Embryonic facial prominence (tissue), 1 donor: ENCODE measurements at regions not wholly inside any gene's neighbourhood (a gene's known extent, or its start where the extent isn't known, plus 50 kb on each side); places are given as distances from the start of the nearest gene placed in this dataset.

Source experiments
- DNase-seq: peaks from one replicate; pipeline ENCODE4 v3.0.0-alpha.2; 2016; ENCODE audit errors: extremely low spot score

DNA sequence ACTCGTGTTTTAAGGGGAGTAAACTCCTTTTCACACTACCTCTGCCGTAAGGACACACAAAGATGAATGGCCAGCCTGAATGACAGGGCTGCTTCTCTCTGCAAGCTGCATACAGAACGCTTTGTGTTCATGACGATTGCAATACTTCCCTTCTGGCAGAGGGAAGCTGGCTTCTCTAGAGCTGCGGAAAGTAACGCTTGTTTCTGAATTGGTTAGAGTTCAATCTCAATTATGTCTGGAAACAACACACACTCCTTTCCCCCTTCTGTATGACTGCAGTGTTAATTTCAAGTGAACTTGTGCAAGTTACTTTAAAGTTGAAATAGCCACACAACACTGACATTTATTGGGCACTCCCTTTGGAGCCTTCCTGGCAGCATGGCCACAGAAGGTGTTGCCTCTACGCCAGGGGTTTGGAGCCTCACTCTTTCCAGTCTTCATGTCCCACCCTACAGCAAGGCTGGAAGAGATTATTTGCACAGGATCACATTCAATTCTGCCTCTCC, 242.6 kb downstream of the NDFIP2 start:
- DNase-seq: peak; percentile 37

GRCh38 chr13:79722885-79723445, 242.0 kb downstream of the NDFIP2 start:
- DNase-seq: no peak

DNA sequence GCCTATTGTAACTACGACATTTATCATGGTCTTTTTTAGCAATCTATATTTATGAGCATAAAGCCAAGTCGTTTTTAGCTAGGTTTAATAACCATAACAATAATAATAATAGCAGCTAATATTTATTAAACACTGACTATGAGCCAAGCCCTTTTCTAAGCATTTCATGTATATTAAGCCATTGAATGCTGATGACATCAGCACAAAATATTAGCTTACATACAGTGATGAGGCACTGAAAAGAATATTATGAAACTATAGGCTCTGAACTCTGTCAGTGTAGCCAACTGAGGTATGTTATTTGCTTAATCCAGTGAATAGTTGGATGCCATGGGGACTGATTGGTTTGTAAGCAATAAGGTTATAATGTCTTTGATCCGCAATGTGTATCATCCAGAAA, 235.2 kb downstream of the NDFIP2 start:
- no peak for DNase-seq

GRCh38 chr13:79711631-79712030, 230.7 kb downstream of the NDFIP2 start:
- no peak for DNase-seq

DNA sequence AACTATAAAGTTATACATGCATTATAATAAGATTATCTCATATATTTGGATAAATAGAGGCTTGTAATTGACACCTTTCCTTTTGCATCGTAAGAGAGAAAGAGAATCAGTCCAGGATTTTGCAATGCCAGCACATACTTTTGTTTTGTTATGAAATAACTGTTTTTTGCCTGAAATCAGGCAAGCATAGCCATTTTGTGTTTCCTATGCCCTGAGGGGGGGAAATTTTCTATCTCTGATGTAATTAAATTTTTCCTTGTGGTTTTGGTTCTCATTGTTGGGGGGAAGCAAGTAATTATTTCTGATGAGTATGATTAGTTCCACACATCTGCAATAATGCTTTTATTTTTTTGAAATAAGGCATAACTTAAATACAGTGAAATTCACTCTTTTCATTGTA, 229.4 kb downstream of the NDFIP2 start:
- no peak for DNase-seq

DNA sequence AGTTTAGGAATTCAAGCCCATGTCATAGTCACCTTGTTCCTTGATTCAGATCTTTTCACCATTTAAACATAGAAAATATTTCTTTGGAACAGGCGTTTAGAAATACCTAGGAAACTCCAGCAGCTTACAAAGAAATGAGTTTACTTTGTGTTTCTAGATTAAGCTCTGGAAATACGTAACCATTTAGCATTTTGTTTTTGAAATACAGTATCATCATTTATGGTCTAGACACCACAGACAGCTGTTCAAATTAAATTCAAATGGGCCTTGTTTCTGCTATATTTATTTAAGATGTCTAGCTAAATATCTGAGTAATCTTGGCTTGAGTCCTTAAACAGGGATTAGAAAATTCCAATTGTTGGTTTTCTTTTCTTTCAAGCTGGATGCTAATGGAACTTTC, 228.5 kb downstream of the NDFIP2 start:
- no peak for DNase-seq

- DNase-seq: no peak
Measured at GRCh38 chr13:79703772-79704171, 222.8 kb downstream of the NDFIP2 start.

DNA sequence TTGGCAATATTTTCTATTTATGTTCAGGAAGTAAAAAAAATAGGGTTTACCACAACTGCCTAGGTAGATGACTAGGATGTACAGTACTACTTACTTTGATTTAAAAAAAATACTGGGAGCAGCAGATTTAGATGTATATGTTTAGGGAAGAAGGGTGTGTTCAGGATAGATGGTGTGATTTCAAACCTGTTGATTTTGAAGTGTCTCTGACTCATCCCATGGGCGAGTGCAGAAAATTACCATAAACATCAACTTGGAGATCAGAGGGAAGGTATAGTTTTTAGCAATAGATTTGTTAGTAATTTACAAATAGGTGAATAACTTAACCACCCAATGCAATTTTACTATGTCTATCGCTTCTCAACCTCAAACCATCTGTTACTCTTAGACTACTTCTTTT, 214.8 kb downstream of the NDFIP2 start:
- no peak for DNase-seq

DNA sequence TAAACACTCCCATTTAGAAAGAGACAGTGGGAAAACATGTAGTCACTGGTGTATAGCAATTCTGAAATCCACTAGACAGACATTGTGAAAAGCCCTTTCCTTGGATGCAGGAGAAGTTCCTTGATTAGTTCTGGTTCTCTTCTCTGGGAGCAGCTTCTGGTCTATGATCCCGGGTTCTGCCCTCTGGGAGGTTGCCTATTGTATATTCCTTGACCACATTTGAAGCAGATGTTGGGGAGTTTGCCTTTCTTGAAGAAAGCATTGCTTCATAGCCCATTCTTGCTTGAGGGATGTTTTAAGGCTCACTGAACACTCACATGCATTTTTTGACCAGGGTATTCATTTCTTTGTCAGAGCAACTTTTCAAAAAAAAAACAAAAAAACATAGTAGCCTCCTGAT, 211.9 kb downstream of the NDFIP2 start:
- no peak for DNase-seq

- DNase-seq: no peak
Measured at GRCh38 chr13:79691826-79692225, 210.9 kb downstream of the NDFIP2 start.

GRCh38 chr13:79688741-79689140, 207.8 kb downstream of the NDFIP2 start:
- no peak for DNase-seq

DNA sequence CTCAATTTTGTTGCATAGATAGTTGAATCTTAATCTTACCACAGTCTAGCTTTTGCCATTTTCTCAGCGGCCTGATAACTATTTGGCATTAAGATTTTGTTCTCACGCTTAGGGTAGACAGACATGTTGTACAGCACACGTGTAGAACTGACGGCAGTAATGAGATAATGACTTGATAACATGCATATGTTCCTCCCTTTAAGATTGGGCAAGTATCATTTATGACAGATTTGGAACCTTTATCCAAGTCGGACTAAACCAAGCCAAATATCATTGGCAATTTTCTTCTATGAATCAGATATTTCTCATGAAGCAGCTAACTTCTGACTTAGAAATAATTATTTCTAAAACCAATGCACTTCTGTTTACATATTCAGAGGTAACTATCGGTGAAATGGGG, 205.5 kb downstream of the NDFIP2 start:
- DNase-seq: no peak

GRCh38 chr13:79684371-79684770, 203.4 kb downstream of the NDFIP2 start:
- DNase-seq: no peak

- DNase-seq: no peak
Measured at GRCh38 chr13:79682164-79682563, 201.2 kb downstream of the NDFIP2 start.

DNA sequence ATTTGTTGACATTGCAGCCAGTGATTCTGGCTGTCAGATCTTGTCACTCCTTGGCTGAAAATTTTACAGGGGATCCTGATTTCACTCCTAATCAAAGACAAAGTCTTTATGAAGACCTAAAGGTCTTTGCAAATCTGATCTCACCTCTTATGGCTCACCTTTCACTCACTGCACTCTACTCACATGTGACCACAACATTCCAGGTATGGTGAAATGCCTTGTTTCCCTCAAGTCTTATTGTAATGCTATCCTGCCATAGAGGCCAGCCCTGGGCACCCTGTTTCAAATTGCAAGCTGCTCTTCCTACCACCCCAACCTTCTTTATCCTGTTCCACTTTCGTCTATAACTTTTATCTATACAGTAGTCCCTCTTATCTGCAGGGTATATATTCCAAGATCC, 200.1 kb downstream of the NDFIP2 start:
- DNase-seq: no peak

GRCh38 chr13:79680485-79680884, 199.5 kb downstream of the NDFIP2 start:
- no peak for DNase-seq

DNA sequence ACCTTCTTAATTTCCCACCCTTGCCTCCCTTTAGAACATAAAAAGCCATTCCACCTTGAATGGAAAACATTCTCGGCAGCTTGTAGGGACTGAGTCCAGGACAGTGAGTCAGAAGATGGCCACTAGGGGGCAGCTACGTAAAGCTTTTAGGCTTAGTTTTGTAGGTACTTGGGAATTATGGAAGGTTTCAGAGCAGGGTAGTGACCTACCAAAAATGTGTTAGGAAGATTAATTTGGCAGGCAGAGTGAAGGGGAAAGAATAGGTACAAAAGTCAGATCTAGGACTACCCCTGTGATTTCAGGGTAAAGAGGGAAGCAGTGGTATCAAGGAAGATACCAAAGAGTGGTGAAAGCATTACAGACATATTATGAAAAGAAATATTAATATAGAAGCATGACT, 198.4 kb downstream of the NDFIP2 start:
- DNase-seq: no peak

- DNase-seq: no peak
Measured at GRCh38 chr13:79678100-79678499, 197.1 kb downstream of the NDFIP2 start.

- DNase-seq: no peak
Measured at GRCh38 chr13:79675931-79676660, 195.1 kb downstream of the NDFIP2 start.

DNA sequence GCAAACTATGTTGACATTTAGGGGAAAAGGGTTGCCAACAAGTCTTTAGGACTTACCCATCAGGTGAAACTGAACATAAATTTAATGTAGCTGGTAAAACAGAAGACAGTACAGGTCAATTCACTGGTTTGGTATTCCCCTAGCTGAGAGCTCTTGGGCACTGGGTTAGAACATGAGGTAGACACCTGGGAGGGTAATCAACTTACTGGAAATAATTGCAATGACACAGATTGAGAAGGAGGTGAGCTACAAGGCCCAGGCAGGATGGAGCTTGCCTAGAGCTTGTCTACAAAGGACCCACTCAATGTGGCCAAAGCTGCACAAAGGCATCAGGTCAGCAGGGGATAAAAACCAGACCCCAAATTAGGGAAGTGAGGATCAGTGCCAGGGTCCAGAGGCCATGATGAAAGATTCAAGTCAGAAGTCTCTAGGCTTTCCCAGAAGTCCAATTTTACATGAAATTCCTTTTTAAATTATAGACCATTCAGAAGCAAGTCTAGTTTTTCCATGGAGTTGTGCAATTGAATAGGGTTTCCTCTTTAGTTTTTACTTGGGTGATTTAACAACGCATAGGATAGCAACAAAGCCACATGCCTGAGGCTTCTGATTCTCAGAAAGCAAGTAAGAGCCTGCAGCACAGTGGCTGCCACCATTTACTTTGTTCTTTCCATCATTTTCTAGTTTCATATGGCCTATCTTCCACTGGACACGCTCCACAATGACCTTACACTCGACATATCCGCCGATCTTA, 194.0 kb downstream of the NDFIP2 start:
- DNase-seq: no peak

GRCh38 chr13:79673993-79674377, 193.0 kb downstream of the NDFIP2 start:
- DNase-seq: no peak

DNA sequence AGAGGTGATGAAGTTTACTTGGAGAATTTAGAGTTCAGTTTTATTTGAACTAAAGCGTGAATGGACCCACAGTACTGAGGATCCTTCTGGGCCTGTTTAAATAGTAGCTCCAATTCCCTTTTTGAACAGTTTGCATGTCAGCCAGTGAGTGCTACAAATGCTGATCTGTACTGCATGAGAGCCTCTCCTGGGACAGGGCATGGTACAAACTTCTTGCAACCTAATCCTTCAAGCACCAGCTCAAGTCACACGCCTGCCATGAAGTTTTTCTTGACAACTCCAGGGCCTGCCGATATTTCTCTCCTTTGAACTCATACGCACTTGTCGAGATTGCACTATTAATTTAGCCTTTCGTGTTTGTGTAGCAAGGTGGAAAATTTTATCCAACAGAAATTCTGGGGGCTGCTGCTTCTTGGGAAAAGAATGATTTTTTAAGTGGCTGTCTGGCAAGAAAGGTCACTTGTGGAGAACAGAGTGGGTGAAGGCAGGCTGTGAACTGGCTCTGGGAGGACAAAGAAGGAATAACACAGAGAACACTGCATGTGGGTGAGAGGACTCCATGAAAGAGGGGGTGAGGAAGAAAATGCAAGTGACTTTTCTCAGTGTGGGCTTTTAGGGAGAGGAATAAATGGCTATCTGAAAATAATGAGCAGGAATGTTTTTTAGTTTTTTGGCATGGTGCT, 192.5 kb downstream of the NDFIP2 start:
- DNase-seq: no peak
